Ovary (tissue), 3 donors: ENCODE measurements at regions not wholly inside any gene's neighbourhood (a gene's known extent, or its start where the extent isn't known, plus 50 kb on each side); places are given as distances from the start of the nearest gene placed in this dataset.
"Not testable (repeated sequence)": the region's sequence is repeated elsewhere in the genome, so short reads cannot be mapped to it uniquely, and the experiment has no call there.

ENCODE experiments used
- CTCF ChIP-seq, 3 donors: fragments of 450-650 bp in 2 of 3; fragments of 200-600 bp in 1 of 3; IDR thresholded peaks; one replicate each; pipeline versions ENCODE4 v1.5.1 to v1.8.0; 2016 to 2022; ENCODE audit warnings: antibody characterized with exemption in 3 of 3, mild to moderate bottlenecking in 1 of 3
- EP300 ChIP-seq: sonication (generic); formaldehyde crosslinking; IDR thresholded peaks from one replicate; pipeline ENCODE4 v1.6.1; 2017; ENCODE audit warnings: antibody characterized with exemption
- POLR2A ChIP-seq: fragments of 450-650 bp; IDR thresholded peaks from one replicate; pipeline ENCODE4 v1.6.1; 2017; ENCODE audit warnings: antibody characterized with exemption, mild to moderate bottlenecking, moderate library complexity
- donor health status: DM: no; HTN: no; CAD: no.

GRCh38 chr10:15421875-15422274, 50.8 kb upstream of the FAM171A1 start:
- TF ChIP-seq CTCF (IDR thresholded peaks at IDR 0.05); POLR2A; EP300: not testable (repeated sequence)
